Epidermal melanocyte (primary cell): ENCODE measurements at regions not wholly inside any gene's neighbourhood (a gene's known extent, or its start where the extent isn't known, plus 50 kb on each side); places are given as distances from the start of the nearest gene placed in this dataset.
"Not testable (repeated sequence)": the region's sequence is repeated elsewhere in the genome, so short reads cannot be mapped to it uniquely, and the experiment has no call there.

Experiments
- DNase-seq: peaks from one replicate; pipeline ENCODE4 v3.0.0; 2011; ENCODE audit warnings: low spot score; ENCODE audit not compliant: insufficient read length

GRCh38 chr10:34957531-34957930 is 132.6 kb downstream of the CUL2 start:
- DNase-seq: no peak

- no peak for DNase-seq
Observed at GRCh38 chr10:34956756-34957155, 133.4 kb downstream of the CUL2 start.

GRCh38 chr10:34955391-34955790 is 134.8 kb downstream of the CUL2 start:
- DNase-seq: no peak

- DNase-seq: no peak
Observed at GRCh38 chr10:34954142-34954541, 136.0 kb downstream of the CUL2 start.

- DNase-seq: not testable (repeated sequence)
Observed at GRCh38 chr10:34951263-34951887, 136.3 kb upstream of the PARD3 start.

- DNase-seq: not testable (repeated sequence)
Observed at GRCh38 chr10:34945951-34946522, 130.9 kb upstream of the PARD3 start.

GRCh38 chr10:34941471-34942357 is 126.6 kb upstream of the PARD3 start:
- DNase-seq: no peak

GRCh38 chr10:34940436-34940835 is 125.3 kb upstream of the PARD3 start:
- no peak for DNase-seq

- DNase-seq: no peak
Observed at GRCh38 chr10:34938399-34938670, 123.2 kb upstream of the PARD3 start.

GRCh38 chr10:34937643-34938398 is 122.7 kb upstream of the PARD3 start:
- not testable (repeated sequence) for DNase-seq

- DNase-seq: no peak
Observed at GRCh38 chr10:34936061-34936460, 121.0 kb upstream of the PARD3 start.

GRCh38 chr10:34933676-34934075 is 118.6 kb upstream of the PARD3 start:
- no peak for DNase-seq

- DNase-seq: no peak
Observed at GRCh38 chr10:34932235-34932634, 117.1 kb upstream of the PARD3 start.

- no peak for DNase-seq
Observed at GRCh38 chr10:34931216-34931615, 116.1 kb upstream of the PARD3 start.

- DNase-seq: no peak
Observed at GRCh38 chr10:34922138-34922537, 107.0 kb upstream of the PARD3 start.

GRCh38 chr10:34920578-34920977 is 105.5 kb upstream of the PARD3 start:
- DNase-seq: no peak

GRCh38 chr10:34918776-34919315 is 103.8 kb upstream of the PARD3 start:
- DNase-seq: no peak

GRCh38 chr10:34918060-34918775 is 103.1 kb upstream of the PARD3 start:
- no peak for DNase-seq

GRCh38 chr10:34916314-34916713 is 101.2 kb upstream of the PARD3 start:
- peak; percentile 39 for DNase-seq

GRCh38 chr10:34912771-34913170 is 97.7 kb upstream of the PARD3 start:
- no peak for DNase-seq

GRCh38 chr10:34911661-34912205 is 96.6 kb upstream of the PARD3 start:
- no peak for DNase-seq
